ENCODE measurements at regions not wholly inside any gene's neighbourhood (a gene's known extent, or its start where the extent isn't known, plus 50 kb on each side); places are given as distances from the start of the nearest gene placed in this dataset.
A peak's percentile ranks its signal among the peaks of the same experiment; 100 is the strongest.

- no peak for DNase-seq (ENCODE audit: low read depth)
These were observed 191.1 kb upstream of the TSC22D2 start for GRCh38 chr3:150216866-150217600.

- DNase-seq (ENCODE audit: low read depth): peak; percentile 58
These were observed 191.9 kb upstream of the TSC22D2 start for GRCh38 chr3:150216041-150216811.

- DNase-seq (ENCODE audit: low read depth): peak; percentile 18
These were observed 192.5 kb upstream of the TSC22D2 start for GRCh38 chr3:150215616-150216015.

GRCh38 chr3:150213577-150213976 is 194.5 kb upstream of the TSC22D2 start:
- no peak for DNase-seq (ENCODE audit: low read depth)

- no peak for DNase-seq (ENCODE audit: low read depth)
These were observed 197.5 kb upstream of the TSC22D2 start for GRCh38 chr3:150210461-150211110.

- DNase-seq (ENCODE audit: low read depth): peak; percentile 40
These were observed 204.8 kb upstream of the TSC22D2 start for GRCh38 chr3:150203273-150203672.

- no peak for DNase-seq (ENCODE audit: low read depth)
These were observed 205.4 kb upstream of the TSC22D2 start for GRCh38 chr3:150202711-150203110.

GRCh38 chr3:150194957-150195356 is 213.1 kb upstream of the TSC22D2 start:
- no peak for DNase-seq (ENCODE audit: low read depth)

GRCh38 chr3:150194513-150194912 is 213.6 kb upstream of the TSC22D2 start:
- DNase-seq (ENCODE audit: low read depth): no peak

GRCh38 chr3:150184426-150185071 is 213.9 kb upstream of the PFN2 start:
- peak; percentile 43 for DNase-seq (ENCODE audit: low read depth)

GRCh38 chr3:150183678-150184425 is 213.2 kb upstream of the PFN2 start:
- DNase-seq (ENCODE audit: low read depth): peak; percentile 90

- DNase-seq (ENCODE audit: low read depth): peak; percentile 92
These were observed 209.6 kb upstream of the PFN2 start for GRCh38 chr3:150180334-150180733.

- DNase-seq (ENCODE audit: low read depth): no peak
These were observed 208.6 kb upstream of the PFN2 start for GRCh38 chr3:150179330-150179729.

- DNase-seq (ENCODE audit: low read depth): peak; percentile 86
These were observed 207.1 kb upstream of the PFN2 start for GRCh38 chr3:150177673-150178381.

GRCh38 chr3:150174179-150174578 is 203.5 kb upstream of the PFN2 start:
- peak; percentile 49 for DNase-seq (ENCODE audit: low read depth)

- no peak for DNase-seq (ENCODE audit: low read depth)
These were observed 201.7 kb upstream of the PFN2 start for GRCh38 chr3:150172356-150172755.

GRCh38 chr3:150170852-150171520 is 200.3 kb upstream of the PFN2 start:
- DNase-seq (ENCODE audit: low read depth): no peak

- no peak for DNase-seq (ENCODE audit: low read depth)
These were observed 198.7 kb upstream of the PFN2 start for GRCh38 chr3:150169330-150169940.

- no peak for DNase-seq (ENCODE audit: low read depth)
These were observed 198.0 kb upstream of the PFN2 start for GRCh38 chr3:150168698-150169097.

Data from iris pigment epithelial cell (primary cell).